Parathyroid adenoma (tissue), 2 donors: ENCODE measurements at regions not wholly inside any gene's neighbourhood (a gene's known extent, or its start where the extent isn't known, plus 50 kb on each side); places are given as distances from the start of the nearest gene placed in this dataset.

Experiments used
- H2AFZ ChIP-seq: fragments of 300-600 bp; sonication (generic); one replicate; pipeline ENCODE4 v1.7.0; 2017; ENCODE audit warnings: antibody characterized with exemption, mild to moderate bottlenecking
- H3K27ac ChIP-seq: fragments of 300-600 bp; sonication (generic); one replicate; pipeline ENCODE4 v1.7.0; 2017
- H3K27me3 ChIP-seq: fragments of 300-600 bp; sonication (generic); one replicate; pipeline ENCODE4 v1.7.0; 2017; ENCODE audit warnings: low read length; ENCODE audit not compliant: control insufficient read depth, insufficient read depth
- H3K36me3 ChIP-seq: fragments of 300-600 bp; sonication (generic); one replicate; pipeline ENCODE4 v1.7.0; 2017; ENCODE audit warnings: low read length; ENCODE audit not compliant: control insufficient read depth, insufficient read depth
- H3K4me1 ChIP-seq: fragments of 300-600 bp; sonication (generic); one replicate; pipeline ENCODE4 v1.7.0; 2017; ENCODE audit warnings: control low read depth
- H3K4me2 ChIP-seq: fragments of 300-600 bp; sonication (generic); one replicate; pipeline ENCODE4 v1.7.0; 2017; ENCODE audit warnings: low read length
- H3K4me3 ChIP-seq: fragments of 300-600 bp; sonication (generic); one replicate; pipeline ENCODE4 v1.7.0; 2017; ENCODE audit warnings: low read depth, low read length
- H3K79me2 ChIP-seq: fragments of 300-600 bp; sonication (generic); one replicate; pipeline ENCODE4 v1.7.0; 2017; ENCODE audit warnings: control low read depth
- H3K9ac ChIP-seq: fragments of 300-600 bp; sonication (generic); one replicate; pipeline ENCODE4 v1.7.0; 2017; ENCODE audit warnings: mild to moderate bottlenecking
- H3K9me3 ChIP-seq: fragments of 300-600 bp; sonication (generic); one replicate; pipeline ENCODE4 v1.7.0; 2017; ENCODE audit warnings: low read length; ENCODE audit not compliant: control insufficient read depth
- CTCF ChIP-seq: fragments of 300-600 bp; sonication (generic); IDR thresholded peaks from one replicate; pipeline ENCODE4 v1.7.0; 2017; ENCODE audit warnings: antibody characterized with exemption, mild to moderate bottlenecking
- donor health status: primary hyperparathyroidism.

GRCh38 chr18:78782951-78783563 lies 196.6 kb upstream of the SALL3 start:
- Histone ChIP-seq H3K4me1 (no peaks in the 10 kb centered on the region), H3K4me3 (no peak overlapping the region), H3K36me3 (no peaks in the 10 kb centered on the region), H3K79me2 (no peaks in the 10 kb centered on the region), H3K27ac (no peak overlapping the region), H3K9me3 (no peaks in the 10 kb centered on the region), H3K9ac (no peak overlapping the region), H3K27me3 (no peaks in the 10 kb centered on the region), H2AFZ (no peak overlapping the region), H3K4me2 (no peak overlapping the region)
- no peak for TF ChIP-seq CTCF

- no peak overlapping the region for H3K9ac ChIP-seq
- H2AFZ ChIP-seq, result no peak overlapping the region
- H3K4me3 ChIP-seq, result no peak overlapping the region
- H3K9me3 ChIP-seq, result no peaks in the 10 kb centered on the region
- no peaks in the 10 kb centered on the region for H3K4me1 ChIP-seq
- TF ChIP-seq CTCF, result no peak
- H3K4me2 ChIP-seq, result no peak overlapping the region
- H3K36me3 ChIP-seq, result no peaks in the 10 kb centered on the region
- no peak overlapping the region for H3K27ac ChIP-seq
- no peaks in the 10 kb centered on the region for H3K27me3 ChIP-seq
- H3K79me2 ChIP-seq, result no peaks in the 10 kb centered on the region
Measured at GRCh38 chr18:78783564-78783960, 196.1 kb upstream of the SALL3 start.

GRCh38 chr18:78784861-78785260 lies 194.8 kb upstream of the SALL3 start:
- no peaks in the 10 kb centered on the region for H3K79me2 ChIP-seq

GRCh38 chr18:78785706-78786105 lies 193.9 kb upstream of the SALL3 start:
- Histone ChIP-seq H3K4me2 (no peak overlapping the region), H3K9me3 (no peaks in the 10 kb centered on the region), H3K27me3 (no peaks in the 10 kb centered on the region), H3K36me3 (no peaks in the 10 kb centered on the region), H2AFZ (no peak overlapping the region), H3K4me1 (no peaks in the 10 kb centered on the region), H3K79me2 (no peaks in the 10 kb centered on the region), H3K4me3 (no peak overlapping the region), H3K27ac (no peak overlapping the region), H3K9ac (no peak overlapping the region)
- TF ChIP-seq CTCF, result no peak

More at GRCh38 chr18:78784861-78785260, 194.8 kb upstream of the SALL3 start:
- H3K4me1 ChIP-seq, result no peaks in the 10 kb centered on the region
- no peaks in the 10 kb centered on the region for H3K36me3 ChIP-seq
- no peak overlapping the region for H3K4me3 ChIP-seq
- no peak overlapping the region for H3K9ac ChIP-seq
- no peak overlapping the region for H2AFZ ChIP-seq
- H3K4me2 ChIP-seq, result no peak overlapping the region
- TF ChIP-seq CTCF, result no peak
- no peak overlapping the region for H3K27ac ChIP-seq
- no peaks in the 10 kb centered on the region for H3K9me3 ChIP-seq
- no peaks in the 10 kb centered on the region for H3K27me3 ChIP-seq

GRCh38 chr18:78786776-78787175 lies 192.8 kb upstream of the SALL3 start:
- no peak overlapping the region for H3K9ac ChIP-seq
- no peaks in the 10 kb centered on the region for H3K79me2 ChIP-seq
- no peaks in the 10 kb centered on the region for H3K4me1 ChIP-seq
- H3K27me3 ChIP-seq, result no peaks in the 10 kb centered on the region
- H3K36me3 ChIP-seq, result no peaks in the 10 kb centered on the region
- H3K27ac ChIP-seq, result no peak overlapping the region
- no peak overlapping the region for H3K4me2 ChIP-seq
- no peak overlapping the region for H2AFZ ChIP-seq
- H3K9me3 ChIP-seq, result no peaks in the 10 kb centered on the region
- no peak overlapping the region for H3K4me3 ChIP-seq
- TF ChIP-seq CTCF, result no peak
